OCI-LY3 (cell line): ENCODE measurements at regions not wholly inside any gene's neighbourhood (a gene's known extent, or its start where the extent isn't known, plus 50 kb on each side); places are given as distances from the start of the nearest gene placed in this dataset.

Source experiments
- EZH2phosphoT487 ChIP-seq: fragments of 200-600 bp; shearing (Covaris generic); IDR thresholded peaks from 2 replicates; pipeline ENCODE4 v1.6.1; 2018; ENCODE audit warnings: antibody characterized with exemption, mixed run types, low read depth
- TF ChIP-seq, protein P1 (sequence below): fragments of 200-600, 300-600 bp; sonication (generic); IDR thresholded peaks from 2 replicates; pipeline ENCODE4 v1.5.1; 2014; ENCODE audit warnings: antibody characterized with exemption, low read length, low read depth

DNA sequence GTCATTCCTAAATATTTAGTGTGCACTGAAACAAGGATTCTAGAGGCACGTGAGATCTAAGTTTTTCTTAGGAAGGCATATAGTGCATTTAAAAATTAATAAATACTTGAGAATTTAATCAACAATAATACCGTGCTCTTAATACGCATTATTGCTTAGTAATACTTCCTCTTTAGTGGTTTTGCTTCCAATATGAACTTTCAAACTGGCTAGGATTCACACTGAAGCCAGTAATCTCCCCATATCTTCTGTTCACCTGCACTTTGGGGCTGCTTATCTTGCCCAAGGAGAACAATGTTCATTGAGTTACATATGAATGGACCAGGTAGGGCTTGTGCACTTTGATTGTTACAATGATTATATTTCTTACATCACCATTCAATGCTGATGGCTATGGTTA lies 180.5 kb upstream of the RIOK2 start:
- no peak for TF ChIP-seq EZH2phosphoT487
- TF ChIP-seq, protein P1, sequence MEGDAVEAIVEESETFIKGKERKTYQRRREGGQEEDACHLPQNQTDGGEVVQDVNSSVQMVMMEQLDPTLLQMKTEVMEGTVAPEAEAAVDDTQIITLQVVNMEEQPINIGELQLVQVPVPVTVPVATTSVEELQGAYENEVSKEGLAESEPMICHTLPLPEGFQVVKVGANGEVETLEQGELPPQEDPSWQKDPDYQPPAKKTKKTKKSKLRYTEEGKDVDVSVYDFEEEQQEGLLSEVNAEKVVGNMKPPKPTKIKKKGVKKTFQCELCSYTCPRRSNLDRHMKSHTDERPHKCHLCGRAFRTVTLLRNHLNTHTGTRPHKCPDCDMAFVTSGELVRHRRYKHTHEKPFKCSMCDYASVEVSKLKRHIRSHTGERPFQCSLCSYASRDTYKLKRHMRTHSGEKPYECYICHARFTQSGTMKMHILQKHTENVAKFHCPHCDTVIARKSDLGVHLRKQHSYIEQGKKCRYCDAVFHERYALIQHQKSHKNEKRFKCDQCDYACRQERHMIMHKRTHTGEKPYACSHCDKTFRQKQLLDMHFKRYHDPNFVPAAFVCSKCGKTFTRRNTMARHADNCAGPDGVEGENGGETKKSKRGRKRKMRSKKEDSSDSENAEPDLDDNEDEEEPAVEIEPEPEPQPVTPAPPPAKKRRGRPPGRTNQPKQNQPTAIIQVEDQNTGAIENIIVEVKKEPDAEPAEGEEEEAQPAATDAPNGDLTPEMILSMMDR = no peak
